ENCODE measurements at regions not wholly inside any gene's neighbourhood (a gene's known extent, or its start where the extent isn't known, plus 50 kb on each side); places are given as distances from the start of the nearest gene placed in this dataset.

- H3K27ac Mint-ChIP-seq = no peak overlapping the region
- H3K36me3 Mint-ChIP-seq (ENCODE audit: low read depth) = no peaks in the 10 kb centered on the region
- H3K4me3 Mint-ChIP-seq = no peak overlapping the region
- H3K4me1 Mint-ChIP-seq (ENCODE audit: low read depth) = no peaks in the 10 kb centered on the region
- H3K9me3 Mint-ChIP-seq = peaks cover 25% of the 10 kb centered on the region
- H3K27me3 Mint-ChIP-seq (ENCODE audit: low read depth) = peaks cover 14% of the 10 kb centered on the region
Measured at GRCh38 chr13:48761256-48761655, 107.5 kb downstream of the CYSLTR2 start.

- Mint-ChIP-seq H3K27ac (no peak overlapping the region), H3K36me3 (ENCODE audit: low read depth) (no peaks in the 10 kb centered on the region), H3K27me3 (ENCODE audit: low read depth) (peaks cover 39% of the 10 kb centered on the region), H3K4me3 (no peak overlapping the region), H3K4me1 (ENCODE audit: low read depth) (peaks cover 6% of the 10 kb centered on the region), H3K9me3 (peaks cover 15% of the 10 kb centered on the region)
Measured at GRCh38 chr13:48769107-48769704, 115.5 kb downstream of the CYSLTR2 start.

GRCh38 chr13:48770372-48770771 lies 116.6 kb downstream of the CYSLTR2 start:
- Mint-ChIP-seq H3K27me3 (ENCODE audit: low read depth) (peaks cover 38% of the 10 kb centered on the region), H3K4me3 (no peak overlapping the region), H3K4me1 (ENCODE audit: low read depth) (peaks cover 6% of the 10 kb centered on the region), H3K36me3 (ENCODE audit: low read depth) (no peaks in the 10 kb centered on the region), H3K9me3 (peaks cover 5% of the 10 kb centered on the region), H3K27ac (no peak overlapping the region)

GRCh38 chr13:48772908-48773307 lies 119.2 kb downstream of the CYSLTR2 start:
- H3K4me1 Mint-ChIP-seq (ENCODE audit: low read depth) = peaks cover 6% of the 10 kb centered on the region
- H3K27me3 Mint-ChIP-seq (ENCODE audit: low read depth) = peaks cover 33% of the 10 kb centered on the region
- no peak overlapping the region for H3K27ac Mint-ChIP-seq
- H3K9me3 Mint-ChIP-seq = no peaks in the 10 kb centered on the region
- no peak overlapping the region for H3K4me3 Mint-ChIP-seq
- H3K36me3 Mint-ChIP-seq (ENCODE audit: low read depth) = no peaks in the 10 kb centered on the region

- no peak overlapping the region for H3K4me3 Mint-ChIP-seq
- no peaks in the 10 kb centered on the region for H3K36me3 Mint-ChIP-seq (ENCODE audit: low read depth)
- peaks cover under 1% of the 10 kb centered on the region for H3K9me3 Mint-ChIP-seq
- peaks cover 26% of the 10 kb centered on the region for H3K27me3 Mint-ChIP-seq (ENCODE audit: low read depth)
- H3K4me1 Mint-ChIP-seq (ENCODE audit: low read depth) = peaks cover 6% of the 10 kb centered on the region
- no peak overlapping the region for H3K27ac Mint-ChIP-seq
Measured at GRCh38 chr13:48773531-48774275, 120.0 kb downstream of the CYSLTR2 start.

- peaks cover 26% of the 10 kb centered on the region for H3K27me3 Mint-ChIP-seq (ENCODE audit: low read depth)
- H3K36me3 Mint-ChIP-seq (ENCODE audit: low read depth) = no peaks in the 10 kb centered on the region
- H3K4me3 Mint-ChIP-seq = no peak overlapping the region
- no peak overlapping the region for H3K27ac Mint-ChIP-seq
- H3K4me1 Mint-ChIP-seq (ENCODE audit: low read depth) = no peaks in the 10 kb centered on the region
- peaks cover 16% of the 10 kb centered on the region for H3K9me3 Mint-ChIP-seq
Measured at GRCh38 chr13:48775285-48775684, 121.6 kb downstream of the CYSLTR2 start.

GRCh38 chr13:48775804-48776203 lies 122.1 kb downstream of the CYSLTR2 start:
- Mint-ChIP-seq H3K27ac (no peak overlapping the region), H3K9me3 (peaks cover 21% of the 10 kb centered on the region), H3K27me3 (ENCODE audit: low read depth) (peaks cover 26% of the 10 kb centered on the region), H3K4me1 (ENCODE audit: low read depth) (no peaks in the 10 kb centered on the region), H3K4me3 (no peak overlapping the region), H3K36me3 (ENCODE audit: low read depth) (no peaks in the 10 kb centered on the region)

- no peaks in the 10 kb centered on the region for H3K4me1 Mint-ChIP-seq (ENCODE audit: low read depth)
- H3K36me3 Mint-ChIP-seq (ENCODE audit: low read depth) = no peaks in the 10 kb centered on the region
- H3K4me3 Mint-ChIP-seq = no peak overlapping the region
- no peak overlapping the region for H3K27ac Mint-ChIP-seq
- H3K27me3 Mint-ChIP-seq (ENCODE audit: low read depth) = peaks cover 26% of the 10 kb centered on the region
- H3K9me3 Mint-ChIP-seq = peaks cover 26% of the 10 kb centered on the region
Measured at GRCh38 chr13:48776401-48776800, 122.7 kb downstream of the CYSLTR2 start.

- H3K4me3 Mint-ChIP-seq = no peak overlapping the region
- no peak overlapping the region for H3K27ac Mint-ChIP-seq
Measured at GRCh38 chr13:48778610-48779009, 124.9 kb downstream of the CYSLTR2 start.

GRCh38 chr13:48780713-48781341 lies 127.1 kb downstream of the CYSLTR2 start:
- H3K27ac Mint-ChIP-seq = no peak overlapping the region
- H3K36me3 Mint-ChIP-seq (ENCODE audit: low read depth) = no peaks in the 10 kb centered on the region
- H3K9me3 Mint-ChIP-seq = peaks cover 41% of the 10 kb centered on the region

More at GRCh38 chr13:48778610-48779009, 124.9 kb downstream of the CYSLTR2 start:
- no peaks in the 10 kb centered on the region for H3K36me3 Mint-ChIP-seq (ENCODE audit: low read depth)
- no peaks in the 10 kb centered on the region for H3K4me1 Mint-ChIP-seq (ENCODE audit: low read depth)
- peaks cover 19% of the 10 kb centered on the region for H3K27me3 Mint-ChIP-seq (ENCODE audit: low read depth)
- peaks cover 41% of the 10 kb centered on the region for H3K9me3 Mint-ChIP-seq

GRCh38 chr13:48782429-48782840 lies 128.7 kb downstream of the CYSLTR2 start:
- Mint-ChIP-seq H3K27me3 (ENCODE audit: low read depth) (peaks cover 10% of the 10 kb centered on the region), H3K27ac (no peak overlapping the region), H3K9me3 (peaks cover 41% of the 10 kb centered on the region), H3K4me1 (ENCODE audit: low read depth) (no peaks in the 10 kb centered on the region), H3K4me3 (no peak overlapping the region), H3K36me3 (ENCODE audit: low read depth) (no peaks in the 10 kb centered on the region)

More at GRCh38 chr13:48780713-48781341, 127.1 kb downstream of the CYSLTR2 start:
- no peaks in the 10 kb centered on the region for H3K4me1 Mint-ChIP-seq (ENCODE audit: low read depth)
- no peak overlapping the region for H3K4me3 Mint-ChIP-seq
- peaks cover 13% of the 10 kb centered on the region for H3K27me3 Mint-ChIP-seq (ENCODE audit: low read depth)

GRCh38 chr13:48783181-48783630 lies 129.5 kb downstream of the CYSLTR2 start:
- Mint-ChIP-seq H3K27ac (no peak overlapping the region), H3K36me3 (ENCODE audit: low read depth) (no peaks in the 10 kb centered on the region), H3K4me3 (no peak overlapping the region), H3K27me3 (ENCODE audit: low read depth) (peaks cover 8% of the 10 kb centered on the region), H3K4me1 (ENCODE audit: low read depth) (no peaks in the 10 kb centered on the region), H3K9me3 (peaks cover 41% of the 10 kb centered on the region)

GRCh38 chr13:48783695-48784230 lies 130.0 kb downstream of the CYSLTR2 start:
- H3K4me1 Mint-ChIP-seq (ENCODE audit: low read depth) = no peaks in the 10 kb centered on the region
- no peak overlapping the region for H3K4me3 Mint-ChIP-seq
- H3K27me3 Mint-ChIP-seq (ENCODE audit: low read depth) = peaks cover 8% of the 10 kb centered on the region
- no peak overlapping the region for H3K27ac Mint-ChIP-seq
- H3K9me3 Mint-ChIP-seq = peaks cover 41% of the 10 kb centered on the region
- no peaks in the 10 kb centered on the region for H3K36me3 Mint-ChIP-seq (ENCODE audit: low read depth)

GRCh38 chr13:48784916-48785548 lies 131.3 kb downstream of the CYSLTR2 start:
- Mint-ChIP-seq H3K27me3 (ENCODE audit: low read depth) (no peaks in the 10 kb centered on the region), H3K36me3 (ENCODE audit: low read depth) (no peaks in the 10 kb centered on the region), H3K9me3 (peaks cover 28% of the 10 kb centered on the region), H3K4me3 (no peak overlapping the region), H3K27ac (no peak overlapping the region), H3K4me1 (ENCODE audit: low read depth) (no peaks in the 10 kb centered on the region)

Measured in T-helper 1 cell treated with Interleukin-12 subunit alpha and Interleukin-12 subunit beta and Interleukin-4 antibody, amounts not matched to agents 30 μg/mL and 1 μg/mL, for 36 hours (primary cell).